ENCODE measurements at regions not wholly inside any gene's neighbourhood (a gene's known extent, or its start where the extent isn't known, plus 50 kb on each side); places are given as distances from the start of the nearest gene placed in this dataset.

GRCh38 chr18:38664929-38665328, 1099.3 kb upstream of the CELF4 start:
- TF ChIP-seq CTCF (IDR thresholded peaks at IDR 0.05) (no peak), POLR2AphosphoS5 (IDR thresholded peaks at IDR 0.05) (no peak)
